Heart left ventricle (tissue), 13 donors: ENCODE measurements at regions not wholly inside any gene's neighbourhood (a gene's known extent, or its start where the extent isn't known, plus 50 kb on each side); places are given as distances from the start of the nearest gene placed in this dataset.

Experiments
- POLR2A ChIP-seq, 2 donors: fragments of 450-650 bp; IDR thresholded peaks; one replicate each; pipeline ENCODE4 v1.6.1; 2017; ENCODE audit warnings: antibody characterized with exemption in 2 of 2, mild to moderate bottlenecking in 2 of 2, moderate library complexity in 2 of 2
- TF ChIP-seq, protein P1 (sequence below), 12 donors: fragments of 200-600 bp; sonication (generic) in 4 of 12; IDR thresholded peaks; one replicate each; pipeline versions ENCODE4 v1.5.0 to v1.8.0; 2018 to 2022; ENCODE audit warnings: antibody characterized with exemption in 12 of 12, mild to moderate bottlenecking in 5 of 12
- donor health status: ischemic (EF 13 %, LVEDD 7.1; RV severe dilation, severe dysfunction).
- donor health status: DM: no; HTN: yes; CAD: no.
- donor health status: DM: no; HTN: no; CAD: no.
- donor health status: ischemic (EF 25% LVEDD 6.9; RV normal size, moderate dysfunction).
- donor health status: ischemic (EF 25% LVEDD 5.7; RV mildly dilated, moderate dysfunction).
- donor health status: ischemic (EF 35%, LVEDD 5.7; RV mildly dilated, moderate dysfunction).
- donor health status: nonischemic (EF 11% LVEDD 7.7; RV severe dilation, severe dysfunction).
- donor health status: DM: yes; HTN: yes; CAD: no.
- donor health status: PGD.
- donor health status: ischemic (EF 29% LVEDD 5.4; RV normal size, mild dysfunction).
- donor health status: nonischemic (EF 23%, LVEDD 6.1; RV moderate dilation, normal function).

DNA sequence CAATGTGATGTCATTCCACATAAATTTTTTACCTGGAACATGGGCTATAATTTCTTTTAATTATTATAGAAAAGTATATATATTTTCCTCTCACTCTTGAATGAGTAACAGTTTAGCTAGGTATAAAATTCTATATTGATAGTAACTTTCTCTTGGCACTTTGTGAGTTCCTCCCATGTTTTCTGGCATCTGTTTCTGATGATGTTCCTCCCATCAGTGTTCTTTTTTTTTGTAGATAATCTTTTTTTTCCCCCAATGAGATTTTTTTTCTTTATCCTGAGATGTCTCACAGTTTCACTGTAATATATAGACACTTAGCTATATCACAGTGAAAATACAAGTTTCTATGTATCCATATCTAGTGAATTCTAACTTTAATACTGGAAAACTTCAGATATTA, 75.2 kb downstream of the IER5 start:
- TF ChIP-seq, protein P1, sequence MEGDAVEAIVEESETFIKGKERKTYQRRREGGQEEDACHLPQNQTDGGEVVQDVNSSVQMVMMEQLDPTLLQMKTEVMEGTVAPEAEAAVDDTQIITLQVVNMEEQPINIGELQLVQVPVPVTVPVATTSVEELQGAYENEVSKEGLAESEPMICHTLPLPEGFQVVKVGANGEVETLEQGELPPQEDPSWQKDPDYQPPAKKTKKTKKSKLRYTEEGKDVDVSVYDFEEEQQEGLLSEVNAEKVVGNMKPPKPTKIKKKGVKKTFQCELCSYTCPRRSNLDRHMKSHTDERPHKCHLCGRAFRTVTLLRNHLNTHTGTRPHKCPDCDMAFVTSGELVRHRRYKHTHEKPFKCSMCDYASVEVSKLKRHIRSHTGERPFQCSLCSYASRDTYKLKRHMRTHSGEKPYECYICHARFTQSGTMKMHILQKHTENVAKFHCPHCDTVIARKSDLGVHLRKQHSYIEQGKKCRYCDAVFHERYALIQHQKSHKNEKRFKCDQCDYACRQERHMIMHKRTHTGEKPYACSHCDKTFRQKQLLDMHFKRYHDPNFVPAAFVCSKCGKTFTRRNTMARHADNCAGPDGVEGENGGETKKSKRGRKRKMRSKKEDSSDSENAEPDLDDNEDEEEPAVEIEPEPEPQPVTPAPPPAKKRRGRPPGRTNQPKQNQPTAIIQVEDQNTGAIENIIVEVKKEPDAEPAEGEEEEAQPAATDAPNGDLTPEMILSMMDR (IDR thresholded peaks at IDR 0.05) = no peak
- TF ChIP-seq POLR2A (IDR thresholded peaks at IDR 0.05) = no peak
